Mesodermal cell (in vitro differentiated cells): ENCODE measurements at regions not wholly inside any gene's neighbourhood (a gene's known extent, or its start where the extent isn't known, plus 50 kb on each side); places are given as distances from the start of the nearest gene placed in this dataset.

ENCODE experiments used
- H3K27ac ChIP-seq: 2 replicates; pipeline ENCODE4 v1.7.0; 2013; ENCODE audit warnings: mild to moderate bottlenecking, low read depth, low read length, moderate library complexity; ENCODE audit not compliant: severe bottlenecking
- H3K36me3 ChIP-seq: 2 replicates; pipeline ENCODE4 v1.7.1; 2013; ENCODE audit warnings: mild to moderate bottlenecking, low read length, moderate library complexity; ENCODE audit not compliant: control insufficient read depth, insufficient read depth
- H3K4me1 ChIP-seq: one replicate; pipeline ENCODE4 v1.7.1; 2013; ENCODE audit warnings: mild to moderate bottlenecking, low read length; ENCODE audit not compliant: insufficient read depth, control insufficient read depth, poor library complexity, severe bottlenecking
- H3K4me3 ChIP-seq: 2 replicates; pipeline ENCODE4 v1.7.0; 2013; ENCODE audit warnings: low read length, control low read depth, mild to moderate bottlenecking; ENCODE audit not compliant: insufficient read depth, poor library complexity, severe bottlenecking; ENCODE audit errors: extremely low read depth
- H3K9me3 ChIP-seq: 2 replicates; pipeline ENCODE4 v1.7.1; 2013; ENCODE audit warnings: mild to moderate bottlenecking, low read length, moderate library complexity; ENCODE audit not compliant: control insufficient read depth
- WGBS, 2 experiments: methylation state at CpG; one replicate each; pipeline ENCODE4 v1.1.5; 2013; ENCODE audit warnings: missing lambda C conversion rate in 2 of 2; ENCODE audit not compliant: insufficient coverage in 2 of 2; 5-methylcytosine and 5-hydroxymethylcytosine counted together

DNA sequence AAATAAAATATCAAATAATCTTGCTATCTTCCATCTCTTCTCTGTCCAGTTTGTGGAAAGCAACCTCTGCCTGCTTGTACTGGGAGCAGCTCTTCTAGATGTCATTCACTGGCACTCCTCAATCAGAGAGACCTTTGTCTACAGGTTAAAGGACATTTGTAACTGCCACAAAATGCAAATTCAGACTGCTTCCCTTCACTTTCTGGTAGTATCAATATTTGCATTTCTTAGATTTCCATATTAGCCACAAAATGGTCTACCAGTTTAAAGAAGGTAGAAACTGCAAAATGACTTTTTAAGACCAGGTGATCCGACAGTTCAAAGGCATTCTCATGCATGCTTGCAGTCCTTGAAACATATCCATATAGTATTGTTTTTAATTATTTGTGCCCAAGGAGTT is 51.7 kb upstream of the RCN1 start:
- no CpG with 5 or more reads among the region's 1 CpG for WGBS, 2 experiments
- Histone ChIP-seq H3K9me3 (no peaks in the 10 kb centered on the region), H3K36me3 (no peaks in the 10 kb centered on the region), H3K4me3 (no peak overlapping the region), H3K27ac (no peak overlapping the region), H3K4me1 (no peaks in the 10 kb centered on the region)

DNA sequence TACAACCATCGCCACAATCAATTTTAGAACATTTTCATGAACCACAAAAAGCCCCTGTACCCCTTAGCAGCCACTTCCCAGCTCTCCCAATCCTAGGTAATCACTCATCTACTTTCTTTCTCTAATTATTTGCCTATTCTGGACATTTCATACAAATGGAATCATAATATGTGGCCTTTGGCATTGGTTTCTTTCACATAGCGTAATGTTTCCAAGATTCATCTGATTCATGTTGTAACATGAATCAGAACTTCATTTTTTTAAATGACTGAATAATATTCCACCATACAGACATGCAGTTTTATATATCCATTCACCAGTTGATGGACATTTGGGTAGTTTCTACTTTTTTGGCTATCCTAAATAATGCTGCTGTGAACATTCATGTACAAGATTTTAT is 56.2 kb upstream of the RCN1 start:
- H3K27ac ChIP-seq = no peak overlapping the region
- no peaks in the 10 kb centered on the region for H3K36me3 ChIP-seq
- no peaks in the 10 kb centered on the region for H3K9me3 ChIP-seq
- no peaks in the 10 kb centered on the region for H3K4me1 ChIP-seq
- H3K4me3 ChIP-seq = no peak overlapping the region
- 67 to 80% methylated on average over 1 of the region's 2 CpGs for WGBS, 2 experiments

DNA sequence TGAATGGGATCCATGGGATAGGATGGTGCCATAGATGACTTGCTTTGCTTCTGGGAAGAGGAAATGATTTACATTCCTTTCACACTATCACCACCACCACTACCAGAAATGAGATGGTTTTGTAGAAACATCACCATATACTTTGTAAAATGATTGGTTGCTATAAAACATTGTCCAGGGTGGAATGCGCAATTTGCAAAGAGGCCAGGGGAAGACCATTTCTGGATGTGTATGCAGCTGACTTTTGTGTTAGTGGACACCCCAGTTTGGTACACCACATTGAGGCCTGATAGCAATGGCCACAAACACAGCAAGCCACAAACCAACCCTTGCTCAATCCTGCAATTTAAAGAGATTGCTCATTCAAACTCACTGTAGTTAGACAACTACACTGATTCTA is 56.7 kb upstream of the RCN1 start:
- no CpG with 5 or more reads among the region's 1 CpG for WGBS, 2 experiments
- Histone ChIP-seq H3K9me3 (no peaks in the 10 kb centered on the region), H3K4me3 (no peak overlapping the region), H3K27ac (no peak overlapping the region), H3K36me3 (no peaks in the 10 kb centered on the region), H3K4me1 (no peaks in the 10 kb centered on the region)

DNA sequence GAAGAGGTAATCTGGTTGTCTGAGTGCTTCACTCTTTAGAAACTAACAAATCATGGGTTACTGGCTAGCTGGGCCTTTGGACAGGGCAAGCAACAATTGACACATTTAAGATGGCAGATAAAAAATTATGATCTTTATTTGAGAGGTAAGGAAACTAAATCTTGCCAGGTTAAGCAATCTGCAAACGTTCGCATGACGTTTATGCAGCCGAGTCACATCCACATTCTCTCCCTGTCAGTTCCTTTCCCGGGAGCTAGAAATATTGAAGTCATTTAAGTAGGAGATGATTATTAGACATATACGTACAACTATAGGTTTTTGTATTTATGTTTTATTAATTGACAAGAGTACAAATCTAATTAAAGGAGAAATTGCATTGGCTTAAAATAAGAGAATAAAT is 57.4 kb upstream of the RCN1 start:
- H3K4me1 ChIP-seq = no peaks in the 10 kb centered on the region
- H3K27ac ChIP-seq = no peak overlapping the region
- WGBS, 2 experiments = no CpG with 5 or more reads among the region's 6 CpGs
- no peaks in the 10 kb centered on the region for H3K36me3 ChIP-seq
- no peaks in the 10 kb centered on the region for H3K9me3 ChIP-seq
- H3K4me3 ChIP-seq = no peak overlapping the region

DNA sequence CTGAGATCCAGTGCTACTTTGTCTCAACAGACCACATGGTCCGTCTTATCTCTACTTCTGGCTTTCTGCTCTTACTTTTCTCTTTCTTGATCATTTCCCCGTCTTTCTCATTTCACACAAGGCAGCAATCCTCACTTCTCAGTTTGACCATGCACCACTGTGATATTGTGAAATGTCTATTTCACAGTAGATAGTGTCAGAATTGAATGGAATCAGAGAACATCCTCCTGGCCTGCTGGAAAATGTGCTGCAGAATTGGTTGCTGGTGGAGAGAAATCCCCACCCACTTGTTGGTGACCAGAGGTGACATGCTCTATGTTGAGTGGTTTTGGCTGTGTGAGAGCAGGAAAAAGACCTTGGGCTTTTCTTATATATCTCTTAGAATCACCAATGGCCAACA is 57.8 kb upstream of the RCN1 start:
- no peak overlapping the region for H3K27ac ChIP-seq
- no peak overlapping the region for H3K4me3 ChIP-seq
- no peaks in the 10 kb centered on the region for H3K4me1 ChIP-seq
- 95 to 100% methylated on average over 1 to 2 of the region's 2 CpGs for WGBS, 2 experiments
- no peaks in the 10 kb centered on the region for H3K36me3 ChIP-seq
- no peaks in the 10 kb centered on the region for H3K9me3 ChIP-seq

DNA sequence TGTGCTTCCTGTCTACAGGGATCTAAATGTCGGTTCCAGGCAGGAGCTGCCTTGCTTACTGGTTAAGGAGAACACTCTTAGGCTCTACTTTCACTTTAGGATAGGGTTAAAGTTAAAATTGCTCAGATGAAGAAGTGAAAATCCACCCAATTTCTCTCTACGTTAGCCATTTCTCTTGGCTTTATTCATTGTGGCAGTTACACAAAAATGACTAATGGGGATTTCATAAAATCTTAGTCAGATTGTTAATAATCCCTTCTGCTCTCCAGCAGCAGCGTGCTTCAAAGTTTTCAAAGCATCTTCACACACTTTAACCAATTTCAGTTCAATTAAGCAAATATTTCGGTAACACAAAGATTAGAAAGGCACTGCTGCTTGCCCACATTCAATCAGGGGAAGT is 58.4 kb upstream of the RCN1 start:
- Histone ChIP-seq H3K36me3 (no peaks in the 10 kb centered on the region), H3K9me3 (no peaks in the 10 kb centered on the region), H3K4me1 (no peaks in the 10 kb centered on the region), H3K27ac (no peak overlapping the region), H3K4me3 (no peak overlapping the region)
- 80% methylated on average over 1 of the region's 4 CpGs for WGBS, 2 experiments

DNA sequence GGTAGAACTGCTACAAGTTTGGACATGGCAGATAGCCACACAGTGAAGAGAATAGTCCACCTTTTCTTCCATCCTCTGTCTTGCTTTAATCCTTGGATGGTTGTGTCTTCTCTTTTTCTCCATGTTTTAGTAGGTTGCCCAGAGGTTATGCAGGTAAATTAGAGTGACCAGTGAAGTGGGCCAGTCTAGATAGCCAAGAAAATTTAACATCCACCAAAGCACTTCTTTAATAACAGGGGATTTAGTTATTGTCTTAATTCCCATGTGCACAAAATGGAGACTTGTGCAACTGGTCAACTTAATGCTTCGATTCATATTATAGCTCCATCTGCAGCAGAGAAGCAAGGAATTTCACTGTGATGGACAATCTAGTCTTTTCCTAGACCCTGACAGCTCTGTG is 58.8 kb upstream of the RCN1 start:
- H3K36me3 ChIP-seq = no peaks in the 10 kb centered on the region
- H3K4me3 ChIP-seq = no peak overlapping the region
- WGBS, 2 experiments = 80 to 100% methylated on average over 1 of the region's 1 CpG
- H3K9me3 ChIP-seq = no peaks in the 10 kb centered on the region
- H3K27ac ChIP-seq = no peak overlapping the region
- H3K4me1 ChIP-seq = no peaks in the 10 kb centered on the region

DNA sequence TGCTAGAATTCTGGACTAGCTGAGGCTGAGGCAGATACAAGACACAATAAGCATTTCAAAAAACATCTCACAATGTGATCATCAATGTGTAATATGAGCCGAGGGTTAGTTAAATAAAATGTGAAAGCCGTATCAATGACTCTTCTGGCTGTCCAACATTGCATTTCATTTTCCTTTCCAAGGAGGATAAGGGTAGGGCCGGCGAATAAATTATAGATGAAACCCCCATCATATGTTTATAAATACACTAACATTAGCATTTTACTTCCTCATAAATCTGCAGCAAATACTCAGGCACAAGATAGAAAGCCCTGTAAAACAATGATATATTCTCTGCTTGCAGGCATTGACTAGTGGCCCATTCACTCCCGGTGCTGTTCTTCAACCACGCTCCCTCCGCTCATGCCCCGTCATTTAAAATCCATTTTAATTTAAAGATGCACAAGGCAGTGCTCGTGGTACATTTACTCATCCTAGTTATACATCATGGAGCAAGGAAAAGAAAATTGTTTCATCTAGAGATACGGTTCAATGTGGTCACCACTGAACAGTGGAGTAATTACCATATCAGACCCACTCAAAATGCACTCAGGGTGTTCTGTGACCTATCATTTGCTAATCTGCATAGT is 59.9 kb upstream of the RCN1 start:
- 79 to 100% methylated on average over 1 to 7 of the region's 10 CpGs for WGBS, 2 experiments
- Histone ChIP-seq H3K27ac (no peak overlapping the region), H3K36me3 (no peaks in the 10 kb centered on the region), H3K4me3 (no peak overlapping the region), H3K9me3 (no peaks in the 10 kb centered on the region), H3K4me1 (no peaks in the 10 kb centered on the region)

DNA sequence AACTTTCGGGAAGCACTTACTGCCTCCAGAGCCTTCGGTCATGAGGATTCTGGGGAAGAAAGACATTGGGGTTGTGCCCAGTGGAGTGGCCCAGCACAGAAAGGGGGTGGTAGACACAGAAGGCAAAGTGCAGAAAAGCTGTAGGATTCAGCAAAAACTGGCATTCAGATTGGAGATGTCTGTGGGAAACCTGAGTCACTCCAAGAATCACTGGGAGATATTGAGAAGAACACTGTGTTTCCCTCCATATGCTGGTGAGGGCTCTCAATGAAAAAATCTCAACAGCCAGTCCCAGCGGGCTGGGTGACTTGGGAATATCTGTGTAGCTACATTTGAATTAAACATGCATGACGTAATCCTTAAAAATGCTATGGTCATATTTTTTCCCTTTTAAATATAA is 61.2 kb upstream of the RCN1 start:
- Histone ChIP-seq H3K9me3 (no peaks in the 10 kb centered on the region), H3K36me3 (no peaks in the 10 kb centered on the region), H3K4me1 (no peaks in the 10 kb centered on the region), H3K27ac (no peak overlapping the region), H3K4me3 (no peak overlapping the region)
- WGBS, 2 experiments = 91 to 100% methylated on average over 2 of the region's 4 CpGs

DNA sequence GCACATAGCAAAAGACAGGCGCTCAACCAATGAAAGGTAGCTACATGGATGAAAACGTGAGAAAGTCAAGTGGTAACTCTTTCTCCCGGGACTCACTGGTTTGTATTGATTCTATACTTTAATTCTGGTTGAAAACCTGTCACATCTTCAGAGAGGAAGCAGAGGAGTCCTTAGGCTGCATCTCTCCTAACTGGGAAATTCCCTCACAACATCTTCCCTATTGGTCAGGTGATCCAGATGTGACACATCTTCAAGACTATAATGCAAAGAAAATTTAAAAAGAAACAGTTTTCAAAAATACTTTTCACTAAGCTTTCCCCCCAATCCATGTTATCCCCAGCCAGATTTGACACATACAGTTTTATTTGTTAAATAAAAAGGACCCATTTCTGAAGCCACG is 62.7 kb upstream of the RCN1 start:
- Histone ChIP-seq H3K4me1 (no peaks in the 10 kb centered on the region), H3K4me3 (no peak overlapping the region), H3K36me3 (no peaks in the 10 kb centered on the region), H3K27ac (no peak overlapping the region), H3K9me3 (no peaks in the 10 kb centered on the region)
- WGBS, 2 experiments = 89 to 91% methylated on average over 3 to 4 of the region's 4 CpGs

DNA sequence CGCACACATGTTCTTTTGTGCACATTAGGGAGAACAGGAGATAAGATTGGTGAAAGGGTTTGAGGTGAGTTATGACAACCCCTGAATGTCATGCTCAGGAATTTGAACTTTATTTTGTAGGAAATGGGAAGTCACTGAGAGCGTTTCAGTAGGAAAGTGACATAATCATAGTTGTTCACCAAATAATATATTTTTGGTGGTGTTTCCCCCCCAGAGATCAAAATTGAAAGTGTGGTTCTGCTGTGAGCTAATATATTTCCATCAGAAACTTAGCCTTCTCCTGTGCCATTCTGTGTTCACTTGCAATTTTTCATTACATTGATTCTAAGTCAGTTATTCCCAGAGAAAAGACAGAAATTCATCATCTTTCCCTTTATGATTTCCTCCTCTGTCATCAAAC is 64.1 kb upstream of the RCN1 start:
- H3K27ac ChIP-seq = no peak overlapping the region
- 100% methylated on average over 1 of the region's 2 CpGs for WGBS, 2 experiments
- no peaks in the 10 kb centered on the region for H3K36me3 ChIP-seq
- H3K9me3 ChIP-seq = no peaks in the 10 kb centered on the region
- no peak overlapping the region for H3K4me3 ChIP-seq
- H3K4me1 ChIP-seq = no peaks in the 10 kb centered on the region
